GM12874 (cell line): ENCODE measurements at regions not wholly inside any gene's neighbourhood (a gene's known extent, or its start where the extent isn't known, plus 50 kb on each side); places are given as distances from the start of the nearest gene placed in this dataset.

ENCODE experiments used
- TF ChIP-seq, protein P1 (sequence below): IDR thresholded peaks from 2 replicates; pipeline ENCODE4 v1.5.1; 2011; ENCODE audit warnings: low read depth, mild to moderate bottlenecking, control low read depth, low read length, moderate library complexity; ENCODE audit not compliant: insufficient read depth

DNA sequence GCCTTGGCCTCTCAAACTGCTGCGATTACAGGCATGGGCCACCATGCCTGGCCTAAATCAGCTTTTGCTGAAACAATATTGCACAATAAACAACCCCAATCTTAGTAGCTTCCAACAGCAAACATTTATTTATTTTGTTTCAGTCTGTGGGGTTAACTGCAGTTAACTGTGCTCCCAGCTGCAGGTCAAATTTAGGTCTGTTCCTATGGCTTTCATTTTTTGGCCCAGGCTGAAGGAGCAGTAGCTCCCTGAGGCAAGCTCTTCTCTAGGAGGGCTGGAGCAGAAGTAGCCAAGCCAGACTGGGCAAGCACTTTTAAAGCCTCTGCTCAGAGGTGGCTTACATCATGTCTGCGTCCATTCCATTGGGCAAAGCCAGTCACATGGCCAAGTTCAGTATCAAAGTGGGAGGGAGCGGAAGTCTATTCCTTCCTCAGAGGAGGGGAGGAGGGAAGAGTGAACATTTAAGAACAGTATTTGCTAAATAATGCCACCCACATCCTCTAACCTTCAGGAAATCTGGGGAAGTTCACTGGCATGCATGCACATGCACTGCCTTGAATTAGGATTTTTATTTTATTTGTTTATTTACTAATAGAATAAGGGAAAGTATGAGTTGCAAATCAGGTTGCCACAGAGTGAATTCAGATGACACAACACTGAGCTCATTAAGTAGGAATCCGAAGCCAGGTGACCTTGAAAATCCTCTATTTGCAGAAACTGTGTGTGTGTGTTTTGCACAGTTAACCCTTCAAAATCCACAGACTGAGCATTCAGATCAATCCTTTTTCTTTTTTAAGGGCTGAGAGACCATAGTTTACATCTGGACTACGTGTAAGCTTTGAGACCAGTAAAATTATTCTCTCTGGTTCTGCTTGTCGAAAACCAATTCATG is 122.0 kb upstream of the SEL1L start:
- TF ChIP-seq, protein P1, sequence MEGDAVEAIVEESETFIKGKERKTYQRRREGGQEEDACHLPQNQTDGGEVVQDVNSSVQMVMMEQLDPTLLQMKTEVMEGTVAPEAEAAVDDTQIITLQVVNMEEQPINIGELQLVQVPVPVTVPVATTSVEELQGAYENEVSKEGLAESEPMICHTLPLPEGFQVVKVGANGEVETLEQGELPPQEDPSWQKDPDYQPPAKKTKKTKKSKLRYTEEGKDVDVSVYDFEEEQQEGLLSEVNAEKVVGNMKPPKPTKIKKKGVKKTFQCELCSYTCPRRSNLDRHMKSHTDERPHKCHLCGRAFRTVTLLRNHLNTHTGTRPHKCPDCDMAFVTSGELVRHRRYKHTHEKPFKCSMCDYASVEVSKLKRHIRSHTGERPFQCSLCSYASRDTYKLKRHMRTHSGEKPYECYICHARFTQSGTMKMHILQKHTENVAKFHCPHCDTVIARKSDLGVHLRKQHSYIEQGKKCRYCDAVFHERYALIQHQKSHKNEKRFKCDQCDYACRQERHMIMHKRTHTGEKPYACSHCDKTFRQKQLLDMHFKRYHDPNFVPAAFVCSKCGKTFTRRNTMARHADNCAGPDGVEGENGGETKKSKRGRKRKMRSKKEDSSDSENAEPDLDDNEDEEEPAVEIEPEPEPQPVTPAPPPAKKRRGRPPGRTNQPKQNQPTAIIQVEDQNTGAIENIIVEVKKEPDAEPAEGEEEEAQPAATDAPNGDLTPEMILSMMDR: no peak

DNA sequence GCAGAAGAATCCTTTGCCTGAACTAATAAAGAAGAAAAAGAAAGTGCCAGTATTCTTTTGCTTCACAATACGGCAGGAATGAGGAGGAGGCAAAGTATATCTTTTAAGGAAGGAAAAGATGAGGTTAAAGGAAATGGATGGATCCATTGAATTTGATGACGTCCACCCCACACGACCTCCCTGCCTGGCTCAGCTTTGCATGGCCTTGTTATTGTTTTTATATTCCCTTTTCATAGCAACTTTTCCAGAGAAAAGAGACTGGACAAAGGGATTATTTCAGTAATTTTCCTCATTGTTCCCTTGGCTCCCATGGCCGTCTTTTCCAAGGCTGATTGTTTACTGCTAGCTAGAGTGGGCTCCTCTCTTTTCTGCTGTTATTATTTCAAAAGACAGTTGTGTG is 123.2 kb upstream of the SEL1L start:
- TF ChIP-seq, protein P1: no peak

DNA sequence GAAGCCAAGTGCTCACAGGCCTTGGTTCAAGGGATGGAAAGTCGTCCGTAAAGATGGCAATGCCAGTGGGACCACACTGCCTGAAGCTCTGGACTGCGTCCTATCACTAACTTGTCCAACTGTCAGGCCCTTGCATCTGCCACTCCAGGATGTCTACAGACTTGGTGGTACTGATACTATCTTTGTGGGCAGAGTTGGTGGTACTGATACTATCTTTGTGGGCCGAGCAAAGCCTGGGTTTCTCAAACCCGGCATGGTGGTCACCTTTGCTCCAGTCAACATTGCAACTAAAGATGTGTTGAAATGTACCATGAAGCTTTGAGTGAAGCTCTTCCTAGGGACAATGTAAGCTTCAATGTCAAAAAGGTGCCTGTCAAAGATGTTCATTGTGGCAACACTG is 128.4 kb upstream of the SEL1L start:
- TF ChIP-seq, protein P1: no peak

DNA sequence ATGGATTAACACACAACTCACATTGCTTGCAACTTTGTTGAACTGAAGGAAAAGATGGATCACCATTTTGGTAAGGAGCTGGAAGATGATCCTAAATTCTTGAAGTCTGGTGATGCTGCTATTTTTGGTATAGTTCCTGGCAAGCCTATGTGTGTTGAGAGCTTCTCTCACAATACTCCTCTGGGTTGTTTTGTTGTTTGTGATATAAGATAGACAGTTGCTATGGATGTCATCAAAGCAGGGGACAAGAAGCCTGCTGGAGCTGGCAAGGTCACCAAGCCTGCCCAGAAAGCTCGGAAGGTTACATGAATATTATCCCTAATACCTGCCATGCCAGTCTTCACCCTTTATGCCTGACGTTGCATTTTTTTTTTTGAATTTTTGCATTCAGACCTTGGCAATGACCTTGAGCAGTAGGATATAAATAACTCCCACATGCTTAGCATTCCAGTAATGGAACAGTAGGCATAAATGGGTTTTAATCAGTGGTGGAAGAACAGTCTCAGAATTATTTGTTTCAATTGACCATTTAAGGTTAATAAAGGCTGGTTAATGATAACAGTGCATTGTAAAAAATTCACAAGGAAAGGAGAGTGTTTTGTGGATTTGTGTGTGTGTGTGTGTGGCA is 129.0 kb upstream of the SEL1L start:
- TF ChIP-seq, protein P1: no peak

DNA sequence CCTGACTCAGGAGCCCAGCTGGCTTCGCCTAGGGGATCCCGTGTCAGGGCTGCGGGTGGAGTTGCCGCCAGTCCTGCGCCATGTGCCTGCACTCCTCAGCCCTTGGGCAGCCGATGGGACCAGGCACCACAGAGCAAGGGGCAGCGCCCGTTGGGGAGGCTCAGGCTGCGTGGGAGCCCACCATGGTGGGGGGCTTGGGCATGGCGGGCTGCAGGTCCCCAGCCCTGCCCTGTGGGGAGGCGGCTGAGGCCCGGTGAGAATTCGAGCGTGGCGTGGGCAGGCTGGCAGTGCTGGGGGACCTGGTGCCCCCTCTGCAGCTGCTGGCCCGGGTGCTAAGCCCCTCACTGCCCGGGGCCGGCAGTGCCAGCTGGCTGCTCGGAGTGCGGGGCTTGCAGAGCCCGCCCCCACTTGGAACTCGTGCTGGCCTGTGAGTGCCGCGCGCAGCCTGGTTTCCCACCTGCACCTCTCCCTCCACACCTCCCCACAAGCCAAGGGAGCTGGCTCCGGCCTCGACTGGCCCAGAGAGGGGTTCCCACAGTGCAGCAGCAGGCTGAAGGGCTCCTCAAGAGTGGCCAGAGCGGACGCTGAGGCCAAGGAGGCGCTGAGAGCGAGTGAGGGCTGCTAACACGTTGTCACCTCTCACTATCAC is 135.1 kb upstream of the SEL1L start:
- TF ChIP-seq, protein P1: no peak

DNA sequence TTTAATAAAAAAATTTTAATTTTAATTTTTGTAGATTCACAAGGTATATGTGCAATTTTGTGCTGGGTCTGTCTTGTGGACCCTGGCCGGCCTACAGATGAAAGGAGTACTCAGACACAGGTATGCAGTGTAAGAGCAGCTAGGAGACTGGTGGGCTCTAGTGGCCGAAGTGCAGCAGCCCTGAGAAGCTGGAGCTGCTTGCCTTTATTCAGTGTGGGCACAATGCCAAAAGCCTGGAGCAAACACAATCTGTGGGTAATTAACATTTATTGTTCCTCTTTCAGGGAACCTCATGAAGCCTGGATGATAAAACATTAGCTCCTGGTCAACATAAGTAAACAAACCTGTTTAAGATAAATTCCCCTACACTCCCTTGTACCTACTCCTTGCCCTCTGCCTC is 135.7 kb upstream of the SEL1L start:
- TF ChIP-seq, protein P1: no peak

DNA sequence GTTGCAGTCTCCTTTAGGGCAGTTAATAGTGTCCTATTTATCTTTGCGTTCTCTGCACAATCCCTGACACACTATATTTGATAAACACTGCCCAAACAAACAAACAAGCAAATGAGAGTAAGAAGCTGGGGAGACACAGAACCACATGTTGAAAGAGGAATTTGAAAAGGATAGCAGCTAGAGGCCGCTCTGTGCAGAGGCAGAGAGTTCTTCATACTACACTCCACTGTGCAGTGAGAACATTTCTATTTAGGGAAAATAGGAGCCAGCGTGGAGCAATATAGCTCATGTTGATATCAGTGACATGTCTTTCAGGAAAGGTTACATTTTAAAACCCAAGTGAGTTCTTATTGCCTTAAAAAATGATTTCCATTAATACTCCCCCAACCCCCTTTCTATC is 140.3 kb upstream of the SEL1L start:
- TF ChIP-seq, protein P1: no peak
